ENCODE measurements at regions not wholly inside any gene's neighbourhood (a gene's known extent, or its start where the extent isn't known, plus 50 kb on each side); places are given as distances from the start of the nearest gene placed in this dataset.

DNA sequence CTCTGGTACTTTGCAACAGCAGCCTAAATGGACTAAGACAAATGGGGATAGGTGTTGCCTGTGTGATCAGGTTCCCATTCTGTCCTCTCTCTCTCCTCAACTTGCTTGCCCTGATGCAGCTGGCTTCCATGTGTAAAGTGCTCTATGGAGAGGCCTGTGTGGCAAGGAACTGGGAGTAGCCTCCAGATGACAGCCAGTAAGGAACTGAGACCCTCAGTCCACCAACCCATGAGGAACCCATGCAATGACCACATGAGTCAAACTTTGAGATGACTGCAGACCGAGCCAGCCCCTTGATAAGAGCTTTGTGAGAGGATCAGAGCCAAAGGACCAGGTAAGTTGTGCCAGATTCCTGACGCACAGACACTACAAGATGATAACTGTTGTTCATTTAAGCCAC lies 74.6 kb upstream of the ADPGK start:
- no peaks in the 10 kb centered on the region for H3K4me1 ChIP-seq
- H3K27ac ChIP-seq = no peak overlapping the region
- intact Hi-C loops (cut with DNase I) = no loop called here
- no peaks in the 10 kb centered on the region for H3K9me3 ChIP-seq
- H3K4me3 ChIP-seq = no peak overlapping the region
- 66 to 85% (median 78%) methylated on average over 2 of the region's 2 CpGs for WGBS, 4 donors
- DNase-seq (no peak), ATAC-seq (no peak)
- peaks cover 0 to 6% (median 0%) of the 10 kb centered on the region in 9 donors for H3K27me3 ChIP-seq
- no peak for TF ChIP-seq POLR2A (IDR thresholded peaks at IDR 0.05)
- TF ChIP-seq, protein P1, sequence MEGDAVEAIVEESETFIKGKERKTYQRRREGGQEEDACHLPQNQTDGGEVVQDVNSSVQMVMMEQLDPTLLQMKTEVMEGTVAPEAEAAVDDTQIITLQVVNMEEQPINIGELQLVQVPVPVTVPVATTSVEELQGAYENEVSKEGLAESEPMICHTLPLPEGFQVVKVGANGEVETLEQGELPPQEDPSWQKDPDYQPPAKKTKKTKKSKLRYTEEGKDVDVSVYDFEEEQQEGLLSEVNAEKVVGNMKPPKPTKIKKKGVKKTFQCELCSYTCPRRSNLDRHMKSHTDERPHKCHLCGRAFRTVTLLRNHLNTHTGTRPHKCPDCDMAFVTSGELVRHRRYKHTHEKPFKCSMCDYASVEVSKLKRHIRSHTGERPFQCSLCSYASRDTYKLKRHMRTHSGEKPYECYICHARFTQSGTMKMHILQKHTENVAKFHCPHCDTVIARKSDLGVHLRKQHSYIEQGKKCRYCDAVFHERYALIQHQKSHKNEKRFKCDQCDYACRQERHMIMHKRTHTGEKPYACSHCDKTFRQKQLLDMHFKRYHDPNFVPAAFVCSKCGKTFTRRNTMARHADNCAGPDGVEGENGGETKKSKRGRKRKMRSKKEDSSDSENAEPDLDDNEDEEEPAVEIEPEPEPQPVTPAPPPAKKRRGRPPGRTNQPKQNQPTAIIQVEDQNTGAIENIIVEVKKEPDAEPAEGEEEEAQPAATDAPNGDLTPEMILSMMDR (IDR thresholded peaks at IDR 0.05) = no peak
- H3K36me3 ChIP-seq = no peaks in the 10 kb centered on the region

DNA sequence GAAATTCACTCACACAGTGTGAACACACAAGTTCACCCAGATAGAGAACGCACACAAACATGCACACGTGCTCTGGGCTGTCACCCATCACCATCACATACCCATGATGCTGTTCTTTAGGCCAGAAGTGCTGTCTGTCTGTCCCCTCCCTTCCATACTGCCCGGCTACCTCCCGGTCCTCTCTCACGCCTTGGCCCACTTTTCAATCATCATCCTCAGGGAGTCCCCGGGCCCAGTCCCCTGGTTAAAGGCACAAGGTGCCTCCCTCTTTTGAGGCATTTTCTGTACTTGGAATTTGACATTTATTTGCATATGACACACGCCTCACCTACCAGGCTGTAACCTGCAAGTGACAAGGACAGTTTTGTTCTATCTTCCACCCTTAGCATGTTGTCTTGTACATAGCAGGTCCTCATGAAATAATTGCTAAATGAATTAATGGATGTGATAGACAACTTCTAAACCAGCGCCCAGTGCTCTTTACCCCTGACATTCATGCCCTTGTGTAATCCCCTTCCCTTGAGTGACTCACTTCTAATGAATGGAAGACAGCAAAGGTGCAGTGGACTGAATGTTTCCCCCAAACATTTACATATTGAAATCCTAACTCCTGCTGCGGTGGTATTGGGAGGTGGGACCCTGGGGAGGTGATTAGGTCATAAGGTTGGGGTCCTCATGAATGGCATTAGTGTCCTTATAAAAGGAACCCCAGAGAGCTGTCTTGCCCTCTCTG lies 73.9 kb upstream of the ADPGK start:
- 74 to 77% (median 75%) methylated on average over 9 of the region's 9 CpGs for WGBS, 4 donors
- no peak for DNase-seq
- no peak for ATAC-seq
- TF ChIP-seq, protein P1 (IDR thresholded peaks at IDR 0.05) = no peak
- no peak for TF ChIP-seq POLR2A (IDR thresholded peaks at IDR 0.05)
- Histone ChIP-seq H3K4me3 (no peak overlapping the region), H3K4me1 (no peaks in the 10 kb centered on the region), H3K9me3 (no peaks in the 10 kb centered on the region), H3K27me3 (peaks cover 0 to 6% (median 0%) of the 10 kb centered on the region in 9 donors), H3K27ac (no peak overlapping the region), H3K36me3 (no peaks in the 10 kb centered on the region)
- intact Hi-C loops (cut with DNase I) = no loop called here

DNA sequence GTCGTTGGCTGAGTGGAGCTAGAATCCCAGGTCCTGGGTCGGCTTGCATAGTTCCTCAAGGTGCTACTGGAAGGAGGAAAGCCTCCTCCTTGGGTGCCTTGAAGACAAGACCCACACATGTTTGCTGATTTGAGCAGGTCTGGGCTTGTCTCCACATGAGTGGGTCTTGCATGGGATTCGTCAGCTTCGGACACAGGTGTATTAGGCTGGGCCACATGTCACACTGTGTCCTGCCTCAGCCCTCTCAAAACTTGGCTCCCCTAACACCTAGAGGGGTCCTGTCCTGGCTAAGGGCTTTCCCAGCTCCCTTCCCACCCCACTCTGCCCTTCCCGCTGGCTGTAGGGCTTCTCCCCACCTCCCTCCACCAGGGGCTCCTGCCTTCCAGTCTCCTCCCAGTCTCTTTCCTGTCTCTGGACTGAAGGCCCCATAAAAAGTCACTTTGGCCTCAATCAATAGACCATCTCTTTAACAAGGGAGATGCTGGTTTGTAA lies 73.0 kb upstream of the ADPGK start:
- no peak overlapping the region for H3K27ac ChIP-seq
- ATAC-seq (no peak), DNase-seq (no peak)
- intact Hi-C loops (cut with DNase I) = no loop called here
- H3K4me3 ChIP-seq = no peak overlapping the region
- H3K9me3 ChIP-seq = no peaks in the 10 kb centered on the region
- H3K36me3 ChIP-seq = no peaks in the 10 kb centered on the region
- H3K4me1 ChIP-seq = no peaks in the 10 kb centered on the region
- TF ChIP-seq, protein P1 (IDR thresholded peaks at IDR 0.05) = no peak
- no peak for TF ChIP-seq POLR2A (IDR thresholded peaks at IDR 0.05)
- peaks cover 0 to 6% (median 0%) of the 10 kb centered on the region in 9 donors for H3K27me3 ChIP-seq
- 71 to 86% (median 76%) methylated on average over 3 to 5 of the region's 5 CpGs for WGBS, 4 donors

DNA sequence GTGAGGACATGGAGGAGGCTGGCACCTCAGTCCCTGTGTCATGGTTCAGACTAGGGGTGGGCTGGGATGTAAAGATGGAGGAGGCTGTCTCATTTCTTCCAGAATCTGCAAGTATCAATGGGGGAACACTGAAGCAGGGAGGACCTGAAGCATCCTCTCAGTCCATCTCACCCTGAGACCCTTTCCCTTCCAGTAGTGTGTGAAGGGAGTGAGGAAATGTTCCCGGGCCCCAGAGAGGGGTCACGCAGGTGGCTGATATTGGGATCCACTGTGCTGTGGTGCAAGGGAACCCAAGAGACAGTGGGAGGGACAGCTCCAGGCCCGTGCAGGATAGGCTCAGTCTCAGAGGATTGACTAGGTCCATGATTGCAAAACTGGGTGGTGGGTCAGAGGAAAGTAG lies 72.2 kb upstream of the ADPGK start:
- Histone ChIP-seq H3K9me3 (no peaks in the 10 kb centered on the region), H3K4me1 (no peaks in the 10 kb centered on the region), H3K27ac (no peak overlapping the region), H3K36me3 (no peaks in the 10 kb centered on the region), H3K4me3 (no peak overlapping the region), H3K27me3 (peaks cover 0 to 6% (median 0%) of the 10 kb centered on the region in 9 donors)
- no peak for TF ChIP-seq POLR2A (IDR thresholded peaks at IDR 0.05)
- TF ChIP-seq, protein P1 (IDR thresholded peaks at IDR 0.05) = no peak
- ATAC-seq = no peak
- 51 to 84% (median 65%) methylated on average over 3 of the region's 3 CpGs for WGBS, 4 donors
- DNase-seq = no peak
- intact Hi-C loops (cut with DNase I) = no loop called here
